HG02943 (cell line): ENCODE measurements at regions not wholly inside any gene's neighbourhood (a gene's known extent, or its start where the extent isn't known, plus 50 kb on each side); places are given as distances from the start of the nearest gene placed in this dataset.

Experiments
- ATAC-seq: cut with Tn5 transposase; IDR thresholded peaks from one replicate; pipeline ENCODE4 v1.9.1; 2021; ENCODE audit warnings: mild to moderate bottlenecking, low read depth, moderate library complexity; ENCODE audit not compliant: unreplicated experiment

- no peak for ATAC-seq
Measured at GRCh38 chr5:124996023-124996763, 249.8 kb upstream of the ZNF608 start.

GRCh38 chr5:124996764-124997077 is 250.3 kb upstream of the ZNF608 start:
- ATAC-seq: no peak

GRCh38 chr5:124997186-124997893 is 250.9 kb upstream of the ZNF608 start:
- ATAC-seq: no peak

GRCh38 chr5:124998520-124998919 is 252.1 kb upstream of the ZNF608 start:
- no peak for ATAC-seq

- ATAC-seq: no peak
Measured at GRCh38 chr5:125002727-125003598, 256.5 kb upstream of the ZNF608 start.

- no peak for ATAC-seq
Measured at GRCh38 chr5:125004009-125004408, 257.6 kb upstream of the ZNF608 start.

DNA sequence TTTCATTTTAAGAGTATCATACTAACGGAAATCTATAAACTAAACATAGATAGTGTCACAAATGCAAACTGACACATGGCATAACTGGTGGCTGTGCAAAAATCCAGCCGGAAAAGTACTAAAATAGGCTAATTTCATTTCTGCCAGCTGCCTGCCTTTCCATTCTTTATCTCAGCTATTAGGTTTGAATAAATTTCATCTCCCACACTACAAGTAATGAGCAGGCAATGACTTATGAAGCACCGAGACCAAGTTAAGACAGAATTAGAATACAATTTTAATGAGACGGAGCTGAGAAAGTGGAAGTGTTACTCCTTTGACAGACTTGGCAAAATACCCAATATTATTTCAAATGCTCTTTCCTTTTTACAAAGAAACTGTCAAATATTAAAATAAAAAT is 258.8 kb upstream of the ZNF608 start:
- ATAC-seq: no peak

DNA sequence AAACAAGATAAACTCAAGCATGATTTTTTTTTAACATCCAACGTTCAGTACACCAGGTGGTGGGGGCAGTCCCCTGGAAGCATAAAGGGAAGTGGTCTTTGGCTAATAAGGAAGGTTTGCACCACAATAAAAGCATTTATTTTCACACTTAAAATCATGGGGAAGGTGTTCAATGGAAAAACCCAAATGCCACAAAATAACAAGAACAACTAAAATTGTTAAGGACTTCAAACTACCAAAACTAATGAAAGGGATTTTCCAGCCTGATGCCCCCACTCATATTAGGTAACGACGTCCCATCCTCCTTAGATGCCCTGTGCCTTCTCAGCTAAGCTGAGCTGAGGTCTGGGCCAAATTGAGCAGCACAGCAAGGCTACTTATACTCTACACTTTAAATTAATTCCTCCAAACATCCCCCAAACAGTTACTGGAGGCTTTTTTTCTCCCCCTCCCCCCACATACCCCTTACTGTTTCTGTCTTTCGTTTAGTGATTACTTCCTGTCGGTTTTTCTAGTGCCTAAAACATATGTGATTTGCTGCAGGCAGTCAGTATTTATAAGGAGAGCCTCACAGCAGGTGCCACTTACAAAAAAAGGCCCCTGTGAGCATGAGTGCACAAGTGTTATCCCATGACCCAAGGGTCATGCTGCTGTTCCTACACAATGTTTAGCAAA is 259.7 kb upstream of the ZNF608 start:
- peak; percentile 71 for ATAC-seq

GRCh38 chr5:125010356-125010755 is 263.9 kb upstream of the ZNF608 start:
- ATAC-seq: no peak

DNA sequence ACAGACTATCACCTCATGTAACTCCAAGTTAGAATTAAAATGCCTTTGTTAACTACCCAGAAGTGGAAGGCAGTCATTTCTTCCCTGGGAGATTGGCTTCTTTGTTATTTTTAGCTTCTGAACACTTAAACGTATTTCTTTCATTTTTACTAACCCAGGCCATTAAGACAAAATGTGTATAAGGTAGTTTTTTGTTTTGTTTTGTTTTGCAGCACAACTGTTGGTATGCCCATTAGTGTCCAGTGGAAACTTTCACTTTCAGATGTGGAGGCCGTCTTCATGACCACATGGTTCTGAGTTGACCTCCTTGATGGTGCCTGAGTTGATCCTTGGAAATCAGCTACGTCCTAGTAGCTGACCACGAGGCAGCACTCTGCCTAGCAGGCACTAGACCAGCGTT is 264.6 kb upstream of the ZNF608 start:
- no peak for ATAC-seq

DNA sequence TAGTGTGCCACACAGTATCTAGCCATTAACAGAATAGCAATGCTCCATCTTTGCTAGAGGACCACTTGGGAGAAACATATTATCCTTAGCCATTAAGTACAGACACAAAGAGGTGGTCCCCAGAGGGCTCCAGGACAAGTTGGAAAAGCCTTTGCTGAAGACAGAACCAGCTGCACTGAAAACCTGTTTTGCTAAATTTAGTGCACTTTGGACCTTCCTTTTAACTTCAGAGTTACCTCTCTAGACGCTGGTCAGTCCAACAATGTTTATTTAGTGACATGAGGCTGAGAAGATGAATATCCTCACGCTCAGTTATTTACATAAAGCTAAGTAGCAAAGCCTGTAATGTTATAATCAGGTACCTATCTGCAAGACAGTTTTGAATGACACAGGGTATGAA is 265.0 kb upstream of the ZNF608 start:
- ATAC-seq: no peak

DNA sequence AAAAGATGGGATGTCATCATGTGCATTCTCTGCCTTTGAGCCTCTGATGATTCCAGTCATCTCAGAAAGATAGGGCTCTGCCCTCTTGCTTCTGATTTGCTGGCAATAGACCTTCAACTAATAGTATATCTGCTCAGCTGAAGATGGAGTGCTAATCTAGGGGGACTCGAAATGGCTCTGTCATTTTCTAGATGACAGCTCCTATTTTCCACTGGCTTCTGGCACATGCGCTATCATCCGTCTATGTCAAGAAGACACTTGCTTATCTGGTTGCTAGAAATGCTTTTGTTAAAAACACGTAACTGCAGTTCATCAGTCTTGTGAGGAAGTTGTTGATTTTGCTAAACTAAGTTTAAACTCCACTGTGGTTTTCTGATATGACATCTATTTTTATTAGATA is 265.5 kb upstream of the ZNF608 start:
- no peak for ATAC-seq

GRCh38 chr5:125012727-125013451 is 266.4 kb upstream of the ZNF608 start:
- ATAC-seq: no peak

DNA sequence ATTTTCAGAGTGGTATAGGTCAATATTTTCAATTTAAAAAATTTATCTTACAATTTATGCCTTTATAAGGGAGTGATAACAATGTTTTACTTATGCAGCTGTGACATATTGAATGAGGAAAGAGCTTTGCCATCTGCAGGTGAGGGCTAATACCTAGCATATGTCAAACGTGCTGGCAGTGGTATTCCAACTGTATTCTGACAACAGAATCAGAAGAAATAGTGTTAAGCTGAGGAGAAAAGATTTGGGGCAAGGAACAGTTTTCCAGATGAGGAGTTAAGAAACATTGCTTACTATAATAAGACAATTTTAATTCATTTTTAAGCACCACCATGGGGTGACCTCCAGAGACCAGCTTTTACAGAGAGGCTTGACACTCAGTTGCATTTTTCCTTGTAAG is 267.8 kb upstream of the ZNF608 start:
- ATAC-seq: no peak

DNA sequence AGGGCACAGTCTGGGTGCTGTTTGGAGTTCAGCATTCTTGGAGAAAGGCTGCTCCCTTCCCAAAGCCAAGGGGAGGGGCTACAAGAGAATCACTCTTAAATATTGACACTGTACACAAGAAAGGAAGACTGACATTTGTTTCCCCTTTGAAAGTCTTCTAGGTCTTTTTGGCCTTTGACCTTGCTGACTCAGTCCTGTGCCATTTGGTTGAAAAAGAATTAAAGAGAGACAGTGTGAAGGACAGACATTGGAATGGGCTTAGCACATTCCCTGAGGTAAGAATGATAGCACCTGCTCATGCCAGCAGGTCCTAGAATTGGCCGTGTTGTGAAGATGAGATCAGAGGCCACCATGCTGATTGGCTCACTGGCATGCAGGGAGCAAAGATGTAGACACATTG is 271.4 kb upstream of the ZNF608 start:
- ATAC-seq: no peak

DNA sequence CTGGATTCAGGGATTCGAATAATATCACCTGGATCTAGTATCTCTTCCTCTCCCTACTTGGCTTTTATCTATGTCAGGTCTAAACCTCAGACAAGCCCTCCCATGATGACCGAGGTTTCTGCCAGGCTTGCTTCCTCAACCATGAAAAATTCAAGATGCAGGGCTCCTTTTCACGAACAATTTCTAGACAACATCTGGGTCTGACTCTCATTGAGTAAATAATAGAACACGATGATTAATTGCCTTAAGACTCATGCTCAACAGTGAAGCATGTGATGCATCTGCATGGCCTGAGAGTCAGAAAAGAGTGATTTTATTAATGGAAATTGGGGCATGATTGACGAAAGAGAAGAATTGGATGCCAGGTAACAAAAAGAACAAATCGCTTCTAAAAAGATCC is 277.2 kb upstream of the ZNF608 start:
- ATAC-seq: no peak

DNA sequence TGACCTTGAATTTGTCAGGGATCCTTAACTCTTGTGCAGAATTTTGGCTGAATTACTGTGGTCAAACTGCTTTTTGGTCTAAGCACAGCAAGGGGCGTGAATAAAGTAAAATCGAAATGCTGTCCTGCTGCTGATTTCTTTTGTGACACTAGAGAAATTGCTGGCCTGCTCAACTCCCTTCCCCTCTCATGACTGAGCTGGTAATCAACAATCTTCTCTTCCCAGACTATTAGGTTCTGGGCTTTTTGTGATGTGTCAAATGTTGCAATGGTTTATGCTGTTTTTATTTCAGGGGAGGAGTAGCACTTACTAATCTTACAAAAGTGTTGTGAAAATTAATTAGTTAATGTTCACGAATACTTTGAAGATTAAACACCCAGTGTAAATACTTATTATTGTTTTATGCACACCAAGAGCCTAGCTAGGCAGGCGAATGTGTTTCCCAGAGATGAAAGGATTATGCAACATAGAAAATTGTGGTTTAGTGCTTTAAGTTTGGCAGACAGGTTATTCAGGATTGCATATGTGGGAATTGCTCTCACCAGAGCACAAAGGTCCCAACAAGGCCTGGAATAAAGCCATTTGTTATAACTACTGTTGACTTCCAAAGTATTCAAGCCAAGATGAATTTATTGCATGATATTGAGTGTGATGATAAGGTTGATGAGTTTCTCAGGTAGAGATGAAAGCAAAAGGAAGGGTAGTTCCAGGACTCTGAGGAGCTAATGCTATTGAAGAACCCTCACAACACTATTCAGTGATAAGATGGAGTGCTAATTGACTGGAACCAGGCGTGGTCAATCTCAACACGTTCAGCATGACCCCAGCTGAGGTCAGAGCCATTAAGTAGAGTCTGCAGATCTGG is 280.7 kb upstream of the ZNF608 start:
- no peak for ATAC-seq

DNA sequence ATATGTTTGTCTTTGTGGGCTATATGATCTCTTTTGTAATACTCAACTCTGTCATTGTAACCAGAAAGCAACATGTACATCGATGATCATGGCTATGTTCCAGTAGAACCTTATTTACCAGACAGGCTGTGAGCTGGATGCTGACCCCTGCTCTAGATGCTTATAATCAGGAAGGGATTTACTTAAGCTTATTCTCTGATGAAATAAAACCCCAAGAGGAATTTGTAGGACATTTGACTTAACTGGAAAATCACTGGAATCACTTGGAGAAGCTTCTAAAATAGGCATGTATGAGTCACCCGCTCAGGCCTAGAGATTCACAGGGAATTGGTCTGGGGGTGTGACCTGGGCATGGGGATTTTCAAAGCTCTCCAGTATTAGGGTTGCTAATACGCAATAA is 285.8 kb upstream of the ZNF608 start:
- no peak for ATAC-seq

DNA sequence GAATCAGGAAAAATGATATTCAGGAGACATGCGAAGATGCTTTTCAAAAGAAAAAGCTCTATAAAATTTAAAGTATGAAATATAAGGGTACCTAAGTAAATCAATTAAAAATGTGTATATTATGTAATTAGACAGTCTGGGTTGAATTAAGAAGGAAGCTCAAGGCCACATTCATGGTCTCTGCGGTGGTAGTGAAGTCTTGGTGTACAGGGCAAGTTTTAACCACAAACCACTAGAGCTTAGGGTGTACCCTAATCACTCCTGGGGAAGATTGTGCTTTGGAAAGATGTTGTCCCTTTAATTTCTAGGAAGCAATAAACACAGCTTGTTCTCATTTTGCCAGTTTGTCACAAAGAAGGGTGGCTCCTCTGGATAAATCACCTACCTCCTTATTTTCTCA is 287.2 kb upstream of the ZNF608 start:
- no peak for ATAC-seq
